ENCODE measurements at regions not wholly inside any gene's neighbourhood (a gene's known extent, or its start where the extent isn't known, plus 50 kb on each side); places are given as distances from the start of the nearest gene placed in this dataset.

GRCh38 chr16:9151074-9151473, 59.6 kb downstream of the HAPSTR1 start:
- no peaks in the 10 kb centered on the region for H3K4me1 ChIP-seq (ENCODE audit: control insufficient read depth, extremely low read depth, insufficient read depth, low read length)
- no peaks in the 10 kb centered on the region for H4K20me1 ChIP-seq (ENCODE audit: control insufficient read depth, extremely low read depth, insufficient read depth, low read length)
- no peak overlapping the region for H2AFZ ChIP-seq (ENCODE audit: low read length)
- no peak overlapping the region for H3K27ac ChIP-seq (ENCODE audit: insufficient read depth, low read length)
- TF ChIP-seq CTCF (conservative IDR thresholded peaks at IDR 0.05 in 1 of 2, IDR thresholded peaks at IDR 0.05 in 1 of 2; ENCODE audit: low read depth in 1 of 2, low read length in 2 of 2) = no peak
- TF ChIP-seq EZH2 (IDR thresholded peaks at IDR 0.05; ENCODE audit: low read length, missing control alignments) = no peak
- H3K36me3 ChIP-seq (ENCODE audit: control insufficient read depth, insufficient read depth, low read length) = no peaks in the 10 kb centered on the region
- no peak overlapping the region for H3K4me3 ChIP-seq (replicated peaks in 1 of 4; ENCODE audit: control extremely low read depth in 1 of 4, insufficient read depth in 1 of 4, low read depth in 3 of 4, low read length in 4 of 4)
- H3K79me2 ChIP-seq (ENCODE audit: control insufficient read depth, insufficient read depth, low read length) = no peaks in the 10 kb centered on the region
- no peaks in the 10 kb centered on the region for H3K27me3 ChIP-seq (ENCODE audit: control insufficient read depth, insufficient read depth, low read length)
- no peak for DNase-seq (ENCODE audit: low read depth in 2 of 2)
- H3K9me3 ChIP-seq (ENCODE audit: control insufficient read depth, insufficient read depth, low read depth, low read length) = no peaks in the 10 kb centered on the region
- H3K9ac ChIP-seq (ENCODE audit: insufficient read depth, low read length) = no peak overlapping the region
- no peak overlapping the region for H3K4me2 ChIP-seq (ENCODE audit: extremely low read depth, insufficient read depth, low read length)

- DNase-seq (ENCODE audit: low read depth in 2 of 2) = peak; percentile 14 to 71
- no peak overlapping the region for H2AFZ ChIP-seq (ENCODE audit: low read length)
- TF ChIP-seq EZH2 (IDR thresholded peaks at IDR 0.05; ENCODE audit: low read length, missing control alignments) (no peak), CTCF (conservative IDR thresholded peaks at IDR 0.05 in 1 of 2, IDR thresholded peaks at IDR 0.05 in 1 of 2; ENCODE audit: low read depth in 1 of 2, low read length in 2 of 2) (no peak)
- no peak overlapping the region for H3K27ac ChIP-seq (ENCODE audit: insufficient read depth, low read length)
- no peaks in the 10 kb centered on the region for H3K79me2 ChIP-seq (ENCODE audit: control insufficient read depth, insufficient read depth, low read length)
- no peaks in the 10 kb centered on the region for H3K9me3 ChIP-seq (ENCODE audit: control insufficient read depth, insufficient read depth, low read depth, low read length)
- H4K20me1 ChIP-seq (ENCODE audit: control insufficient read depth, extremely low read depth, insufficient read depth, low read length) = no peaks in the 10 kb centered on the region
- no peak overlapping the region for H3K4me3 ChIP-seq (replicated peaks in 1 of 4; ENCODE audit: control extremely low read depth in 1 of 4, insufficient read depth in 1 of 4, low read depth in 3 of 4, low read length in 4 of 4)
- no peaks in the 10 kb centered on the region for H3K4me1 ChIP-seq (ENCODE audit: control insufficient read depth, extremely low read depth, insufficient read depth, low read length)
- no peaks in the 10 kb centered on the region for H3K27me3 ChIP-seq (ENCODE audit: control insufficient read depth, insufficient read depth, low read length)
- H3K9ac ChIP-seq (ENCODE audit: insufficient read depth, low read length) = no peak overlapping the region
- no peak overlapping the region for H3K4me2 ChIP-seq (ENCODE audit: extremely low read depth, insufficient read depth, low read length)
- no peaks in the 10 kb centered on the region for H3K36me3 ChIP-seq (ENCODE audit: control insufficient read depth, insufficient read depth, low read length)
Observed at GRCh38 chr16:9151597-9151996, 60.2 kb downstream of the HAPSTR1 start.

GRCh38 chr16:9152649-9153501, 61.4 kb downstream of the HAPSTR1 start:
- Histone ChIP-seq H3K4me2 (ENCODE audit: extremely low read depth, insufficient read depth, low read length) (no peak overlapping the region), H3K4me1 (ENCODE audit: control insufficient read depth, extremely low read depth, insufficient read depth, low read length) (no peaks in the 10 kb centered on the region), H2AFZ (ENCODE audit: low read length) (no peak overlapping the region), H3K27ac (ENCODE audit: insufficient read depth, low read length) (no peak overlapping the region), H3K9ac (ENCODE audit: insufficient read depth, low read length) (no peak overlapping the region), H3K27me3 (ENCODE audit: control insufficient read depth, insufficient read depth, low read length) (no peaks in the 10 kb centered on the region), H3K4me3 (replicated peaks in 1 of 4; ENCODE audit: control extremely low read depth in 1 of 4, insufficient read depth in 1 of 4, low read depth in 3 of 4, low read length in 4 of 4) (no peak overlapping the region), H3K79me2 (ENCODE audit: control insufficient read depth, insufficient read depth, low read length) (no peaks in the 10 kb centered on the region), H3K36me3 (ENCODE audit: control insufficient read depth, insufficient read depth, low read length) (no peaks in the 10 kb centered on the region), H4K20me1 (ENCODE audit: control insufficient read depth, extremely low read depth, insufficient read depth, low read length) (no peaks in the 10 kb centered on the region), H3K9me3 (ENCODE audit: control insufficient read depth, insufficient read depth, low read depth, low read length) (no peaks in the 10 kb centered on the region)
- TF ChIP-seq CTCF (conservative IDR thresholded peaks at IDR 0.05 in 1 of 2, IDR thresholded peaks at IDR 0.05 in 1 of 2; ENCODE audit: low read depth in 1 of 2, low read length in 2 of 2) = no peak
- TF ChIP-seq EZH2 (IDR thresholded peaks at IDR 0.05; ENCODE audit: low read length, missing control alignments) = no peak
- DNase-seq (ENCODE audit: low read depth in 2 of 2) = no peak

Data from fibroblast of lung (primary cell).